ENCODE measurements at regions not wholly inside any gene's neighbourhood (a gene's known extent, or its start where the extent isn't known, plus 50 kb on each side); places are given as distances from the start of the nearest gene placed in this dataset.

- DNase-seq: no peak
These were observed 808.2 kb downstream of the SQOR start for GRCh38 chr15:46442901-46443590.

GRCh38 chr15:46450112-46450809 is 815.4 kb downstream of the SQOR start:
- DNase-seq: no peak

- DNase-seq: no peak
These were observed 816.0 kb downstream of the SQOR start for GRCh38 chr15:46450810-46451182.

- no peak for DNase-seq
These were observed 817.5 kb downstream of the SQOR start for GRCh38 chr15:46452297-46452820.

GRCh38 chr15:46456456-46456855 is 821.6 kb downstream of the SQOR start:
- no peak for DNase-seq

- DNase-seq: no peak
These were observed 825.7 kb downstream of the SQOR start for GRCh38 chr15:46460431-46461094.

DNA sequence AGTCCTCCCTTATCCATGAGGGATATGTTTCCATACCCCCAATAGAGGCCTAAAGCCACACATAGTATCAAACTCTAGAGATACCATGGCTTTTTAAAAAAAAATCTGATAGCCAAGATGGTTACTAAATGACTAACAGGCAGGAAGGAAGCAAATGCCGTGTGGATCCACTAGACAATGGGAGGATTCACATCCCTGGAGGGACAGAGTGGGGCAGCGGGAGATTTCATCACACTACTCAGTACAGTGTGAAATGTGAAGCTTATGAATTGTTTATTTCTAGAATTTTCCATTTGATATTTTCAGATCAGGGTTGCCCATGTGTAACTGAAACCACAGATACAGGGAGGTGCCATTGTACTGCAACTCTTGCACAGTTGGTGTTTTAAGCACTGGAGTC is 826.6 kb downstream of the SQOR start:
- DNase-seq: no peak

DNA sequence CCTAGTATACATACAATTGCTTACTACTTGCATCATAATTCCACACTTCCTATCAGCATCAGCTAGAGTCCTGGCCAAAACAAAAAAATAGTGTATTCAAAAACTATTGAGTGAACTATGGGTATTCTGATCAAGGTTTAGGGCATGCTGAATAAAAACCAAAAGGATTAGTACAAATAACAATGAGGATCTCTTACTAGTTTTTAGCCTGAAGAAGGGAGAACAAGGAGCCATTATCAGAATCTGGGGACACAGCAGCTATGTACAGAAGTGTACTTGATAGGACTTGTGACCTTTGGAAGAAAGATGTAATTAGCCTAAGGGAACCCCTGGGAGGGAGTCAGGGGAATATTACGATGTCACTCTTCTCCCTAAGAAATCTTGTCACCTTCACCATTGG is 832.2 kb downstream of the SQOR start:
- DNase-seq: no peak

DNA sequence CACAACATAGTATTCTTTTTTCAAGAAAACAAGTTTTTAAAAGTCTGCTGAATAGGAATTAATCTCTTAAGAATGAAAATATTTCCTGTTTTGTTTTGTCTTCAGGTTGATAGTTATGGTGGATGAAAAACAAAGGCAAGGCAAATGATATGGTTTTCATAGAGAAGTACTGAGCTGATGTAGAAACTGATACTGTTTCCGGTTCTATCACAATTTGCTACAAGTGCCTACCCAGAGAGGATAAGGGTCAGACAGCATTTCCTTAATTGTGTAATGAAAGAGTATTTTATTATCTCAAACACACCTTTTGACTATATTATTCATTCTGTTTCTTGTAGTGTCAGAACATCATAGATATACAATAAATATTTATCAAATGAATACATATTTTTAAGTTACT is 836.3 kb downstream of the SQOR start:
- no peak for DNase-seq

DNA sequence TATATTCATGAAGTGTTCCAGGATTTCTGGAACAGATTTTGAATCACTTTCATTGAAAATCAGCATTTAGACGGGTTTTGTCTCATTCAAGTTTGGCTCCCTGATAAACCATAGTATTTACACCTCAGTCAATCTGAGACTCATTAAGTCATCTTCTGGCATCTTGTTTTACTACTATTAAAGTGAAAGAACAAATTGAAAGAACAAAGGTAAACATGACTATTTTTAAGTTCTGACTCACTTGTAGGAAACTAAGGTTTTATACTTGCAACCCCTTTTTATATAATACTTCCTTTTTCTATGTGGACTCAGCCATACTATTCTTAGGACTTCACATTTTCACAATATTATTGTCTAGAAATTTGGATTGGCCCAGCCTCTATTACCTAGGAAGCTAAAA is 854.4 kb downstream of the SQOR start:
- no peak for DNase-seq

- DNase-seq: no peak
These were observed 861.8 kb downstream of the SQOR start for GRCh38 chr15:46496491-46497115.

DNA sequence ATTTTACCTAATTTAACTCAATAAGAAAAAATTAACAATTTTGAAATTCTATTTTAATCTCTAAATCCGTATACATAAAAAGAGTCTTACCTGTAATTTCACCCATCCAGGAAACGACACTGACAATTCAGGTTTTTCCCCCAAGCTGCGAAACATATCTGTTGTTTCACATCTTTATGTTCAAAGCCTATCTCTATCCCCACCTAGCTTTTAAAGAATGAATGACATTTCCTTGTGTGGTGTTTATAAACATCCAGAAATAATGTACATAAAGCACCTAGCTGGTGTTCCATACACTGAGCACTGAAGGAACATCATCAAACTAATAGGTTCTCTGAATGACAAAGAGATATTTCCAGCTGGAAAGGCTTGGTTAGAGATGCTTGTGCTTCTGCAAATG is 867.8 kb downstream of the SQOR start:
- no peak for DNase-seq

- DNase-seq: no peak
These were observed 883.6 kb downstream of the SQOR start for GRCh38 chr15:46518381-46518780.

DNA sequence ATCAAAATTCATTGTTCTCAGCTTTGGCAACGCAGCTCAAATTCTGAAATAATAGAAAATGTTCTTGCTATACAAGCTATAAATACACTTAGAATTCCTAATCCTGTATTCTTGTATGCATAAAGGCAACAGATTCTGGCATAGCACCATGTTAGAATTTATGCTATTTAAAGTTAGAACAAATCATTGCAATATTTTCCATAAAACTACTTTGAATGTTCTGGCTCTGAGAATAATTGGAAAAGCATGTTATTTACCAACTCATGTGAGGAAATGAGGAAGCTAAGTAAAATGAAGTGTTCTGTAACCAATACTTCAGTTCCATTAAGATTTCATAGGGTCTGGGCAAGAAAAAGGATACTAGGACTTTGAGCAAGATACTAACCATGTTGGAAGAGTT is 888.9 kb downstream of the SQOR start:
- DNase-seq: no peak

DNA sequence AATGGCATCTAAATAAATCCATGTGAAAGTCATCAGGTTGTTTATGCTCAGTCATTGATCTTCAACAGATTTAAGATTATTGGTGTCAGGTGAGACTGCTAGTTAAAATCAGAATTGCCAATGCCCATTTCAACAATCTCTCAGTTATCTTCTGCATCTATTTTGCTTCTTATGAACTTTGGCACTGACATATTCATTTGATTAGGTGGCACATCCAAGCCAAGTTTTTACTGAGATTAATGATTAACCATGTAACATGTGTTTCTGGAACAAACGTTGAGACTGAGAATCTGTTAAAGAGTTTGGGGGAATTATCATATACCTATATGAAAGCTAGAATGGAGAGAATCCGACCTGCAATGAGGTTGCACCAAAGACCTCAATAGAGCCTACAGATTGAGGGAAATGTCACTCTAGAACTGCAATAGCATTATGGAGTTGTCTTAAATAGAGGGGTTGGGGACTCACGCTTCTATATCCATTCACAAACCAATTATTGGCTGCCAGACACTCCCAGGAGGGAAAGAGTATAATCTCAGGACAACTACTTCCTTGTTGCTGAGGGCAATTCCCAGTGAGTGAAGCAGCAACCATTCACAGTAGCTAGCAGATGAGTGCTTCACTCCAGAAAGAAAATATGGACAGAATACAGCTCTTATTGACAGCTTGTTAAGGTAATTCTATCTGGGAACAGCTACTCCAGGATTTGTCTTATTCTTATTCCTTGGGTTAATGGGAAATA is 891.3 kb downstream of the SQOR start:
- no peak for DNase-seq

- no peak for DNase-seq
These were observed 891.9 kb downstream of the SQOR start for GRCh38 chr15:46526726-46527110.

DNA sequence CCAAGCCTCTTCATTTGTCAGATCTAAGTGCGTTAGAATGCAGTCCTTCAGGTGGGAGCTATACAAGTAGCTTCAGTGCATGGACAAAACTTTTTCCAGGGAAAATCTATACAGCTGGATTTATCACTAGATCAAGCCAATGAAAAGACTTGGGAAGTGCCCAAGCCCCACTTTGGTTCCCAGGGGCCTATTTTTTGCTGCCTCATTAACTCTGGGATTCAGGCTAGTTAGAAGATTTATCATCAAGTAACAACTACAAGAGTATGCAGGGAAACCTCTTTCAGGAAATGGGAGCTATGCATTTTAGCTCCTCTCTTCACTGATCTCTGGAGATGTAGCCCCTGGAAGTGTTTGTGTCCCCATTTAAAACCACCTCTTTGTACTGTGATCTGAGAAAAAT is 908.8 kb downstream of the SQOR start:
- no peak for DNase-seq

DNA sequence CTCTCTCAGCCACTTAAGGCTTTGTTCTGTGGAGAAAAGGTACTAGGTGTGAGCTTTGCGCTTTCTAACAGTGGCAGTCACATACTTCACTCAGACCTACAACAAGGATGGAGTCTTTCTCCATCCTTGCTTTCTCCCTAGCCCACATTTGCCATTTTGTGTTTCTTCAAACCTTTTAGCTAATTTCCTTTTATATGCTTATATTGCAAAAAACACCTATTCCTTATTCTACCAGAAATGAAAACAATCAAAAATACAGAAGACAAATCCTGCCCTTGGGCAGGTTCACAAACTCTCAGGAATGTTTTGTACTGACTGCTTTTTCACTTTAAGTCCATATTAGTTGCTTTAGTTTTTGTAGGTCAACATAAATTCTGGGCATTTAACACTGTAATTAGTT is 914.2 kb downstream of the SQOR start:
- no peak for DNase-seq

DNA sequence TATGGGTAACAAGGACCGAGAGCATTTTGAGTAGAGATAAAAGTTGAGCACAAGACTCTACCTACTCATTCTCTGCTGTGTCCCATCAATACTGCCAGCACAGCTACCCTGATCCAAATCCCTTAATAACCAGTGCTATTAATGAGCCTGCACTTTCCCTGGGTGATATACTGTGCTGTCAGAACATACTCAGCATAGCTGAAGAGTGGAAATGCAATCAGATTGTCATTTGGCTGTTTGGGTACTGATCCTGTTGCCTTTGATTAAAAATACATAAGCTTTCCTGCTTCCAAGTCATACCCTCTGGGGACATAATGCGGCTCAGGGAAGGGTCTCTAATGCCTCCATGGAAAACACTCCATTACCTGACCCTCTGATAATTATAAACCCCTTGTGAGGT is 917.5 kb downstream of the SQOR start:
- no peak for DNase-seq

GRCh38 chr15:46555547-46555946 is 920.7 kb downstream of the SQOR start:
- DNase-seq: no peak

DNA sequence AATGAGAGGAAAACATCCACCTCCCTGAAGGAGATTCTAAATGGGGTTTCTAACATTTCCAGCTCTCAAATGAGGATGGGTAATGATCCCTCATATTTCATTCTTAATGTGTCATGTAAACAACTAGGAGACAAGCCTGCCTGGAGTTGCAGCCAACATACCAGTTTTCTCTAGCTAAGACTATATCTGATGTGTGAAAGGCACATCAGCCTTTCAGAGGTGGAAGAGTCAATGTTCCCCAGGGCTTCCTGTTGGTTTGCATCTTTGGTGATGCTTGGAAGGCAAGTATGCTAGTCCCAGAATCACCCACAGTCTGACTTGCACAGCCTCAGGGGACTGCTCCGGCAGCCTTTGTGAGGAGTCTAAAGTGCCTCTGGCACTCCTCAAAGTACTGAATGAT is 921.2 kb downstream of the SQOR start:
- DNase-seq: no peak

- DNase-seq: no peak
These were observed 921.9 kb downstream of the SQOR start for GRCh38 chr15:46556559-46557379.

Measured in activated CD4-positive, alpha-beta T cell treated with anti-CD3 and anti-CD28 coated beads, Interleukin-2, amount 50 U/mL, for 48 hours (primary cell).